ENCODE measurements at regions not wholly inside any gene's neighbourhood (a gene's known extent, or its start where the extent isn't known, plus 50 kb on each side); places are given as distances from the start of the nearest gene placed in this dataset.

DNA sequence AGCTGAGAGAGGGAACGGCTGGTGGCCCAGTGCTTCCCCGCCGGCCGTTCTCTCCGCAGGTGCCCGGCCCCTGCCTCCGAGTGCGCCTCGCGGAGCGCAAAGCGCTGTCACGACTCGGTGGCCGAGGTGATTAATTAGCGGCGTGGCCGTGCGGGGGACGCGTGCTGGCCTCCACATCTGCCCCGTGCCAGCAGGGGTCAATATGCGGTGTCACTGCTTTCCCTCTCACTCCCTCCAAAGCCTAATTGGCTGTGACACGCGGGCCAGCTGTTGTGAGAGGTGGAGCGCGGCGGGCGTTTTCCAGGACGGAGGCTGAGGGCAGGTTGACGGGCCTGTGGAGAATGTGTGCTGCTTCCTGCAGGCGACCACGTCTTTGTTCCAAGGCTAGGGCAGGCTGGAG, 239.0 kb downstream of the LMX1A start:
- TF ChIP-seq POLR2A (IDR thresholded peaks at IDR 0.05) = no peak
- TF ChIP-seq, protein P1, sequence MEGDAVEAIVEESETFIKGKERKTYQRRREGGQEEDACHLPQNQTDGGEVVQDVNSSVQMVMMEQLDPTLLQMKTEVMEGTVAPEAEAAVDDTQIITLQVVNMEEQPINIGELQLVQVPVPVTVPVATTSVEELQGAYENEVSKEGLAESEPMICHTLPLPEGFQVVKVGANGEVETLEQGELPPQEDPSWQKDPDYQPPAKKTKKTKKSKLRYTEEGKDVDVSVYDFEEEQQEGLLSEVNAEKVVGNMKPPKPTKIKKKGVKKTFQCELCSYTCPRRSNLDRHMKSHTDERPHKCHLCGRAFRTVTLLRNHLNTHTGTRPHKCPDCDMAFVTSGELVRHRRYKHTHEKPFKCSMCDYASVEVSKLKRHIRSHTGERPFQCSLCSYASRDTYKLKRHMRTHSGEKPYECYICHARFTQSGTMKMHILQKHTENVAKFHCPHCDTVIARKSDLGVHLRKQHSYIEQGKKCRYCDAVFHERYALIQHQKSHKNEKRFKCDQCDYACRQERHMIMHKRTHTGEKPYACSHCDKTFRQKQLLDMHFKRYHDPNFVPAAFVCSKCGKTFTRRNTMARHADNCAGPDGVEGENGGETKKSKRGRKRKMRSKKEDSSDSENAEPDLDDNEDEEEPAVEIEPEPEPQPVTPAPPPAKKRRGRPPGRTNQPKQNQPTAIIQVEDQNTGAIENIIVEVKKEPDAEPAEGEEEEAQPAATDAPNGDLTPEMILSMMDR (IDR thresholded peaks at IDR 0.05) = no peak
- TF ChIP-seq POLR2AphosphoS5 (IDR thresholded peaks at IDR 0.05) = no peak
